ENCODE measurements at regions not wholly inside any gene's neighbourhood (a gene's known extent, or its start where the extent isn't known, plus 50 kb on each side); places are given as distances from the start of the nearest gene placed in this dataset.

GRCh38 chr6:156009656-156010055, 554.0 kb upstream of the NOX3 start:
- no peaks in the 10 kb centered on the region for H3K36me3 ChIP-seq
- intact Hi-C loops (cut with DNase I) = no loop called here
- no peak overlapping the region for H3K27ac ChIP-seq
- H3K9me3 ChIP-seq = no peaks in the 10 kb centered on the region
- no peak for DNase-seq
- peaks cover 0 to 15% (median 12%) of the 10 kb centered on the region in 4 donors for H3K4me1 ChIP-seq
- no peaks in the 10 kb centered on the region for H3K27me3 ChIP-seq
- TF ChIP-seq CTCF (IDR thresholded peaks at IDR 0.05) = no peak
- TF ChIP-seq POLR2AphosphoS5 (IDR thresholded peaks at IDR 0.05) = no peak
- TF ChIP-seq POLR2A (IDR thresholded peaks at IDR 0.05) = no peak
- TF ChIP-seq EP300 (IDR thresholded peaks at IDR 0.05) = no peak
- 89 to 93% methylated on average over 1 of the region's 1 CpG for WGBS, 2 donors
- no peak overlapping the region for H3K4me3 ChIP-seq

- intact Hi-C loops (cut with DNase I) = no loop called here
- Histone ChIP-seq H3K36me3 (no peaks in the 10 kb centered on the region), H3K27me3 (no peaks in the 10 kb centered on the region), H3K4me1 (no peaks in the 10 kb centered on the region), H3K9me3 (no peaks in the 10 kb centered on the region), H3K27ac (no peak overlapping the region), H3K4me3 (no peak overlapping the region)
- TF ChIP-seq CTCF (IDR thresholded peaks at IDR 0.05) (no peak), EP300 (IDR thresholded peaks at IDR 0.05) (no peak), POLR2A (IDR thresholded peaks at IDR 0.05) (no peak), POLR2AphosphoS5 (IDR thresholded peaks at IDR 0.05) (no peak)
- DNase-seq = no peak
- WGBS, 2 donors = 86 to 89% methylated on average over 2 of the region's 2 CpGs
Measured at GRCh38 chr6:156004796-156005195, 549.2 kb upstream of the NOX3 start.

GRCh38 chr6:155996151-155996550, 540.5 kb upstream of the NOX3 start:
- intact Hi-C loops (cut with DNase I) = no loop called here

GRCh38 chr6:155995281-155995680, 539.6 kb upstream of the NOX3 start:
- H3K9me3 ChIP-seq = no peaks in the 10 kb centered on the region
- no peaks in the 10 kb centered on the region for H3K4me1 ChIP-seq
- H3K27me3 ChIP-seq = no peaks in the 10 kb centered on the region
- 83 to 92% methylated on average over 4 of the region's 4 CpGs for WGBS, 2 donors
- no peak for TF ChIP-seq POLR2A (IDR thresholded peaks at IDR 0.05)
- TF ChIP-seq POLR2AphosphoS5 (IDR thresholded peaks at IDR 0.05) = no peak
- no peak for TF ChIP-seq EP300 (IDR thresholded peaks at IDR 0.05)
- TF ChIP-seq CTCF (IDR thresholded peaks at IDR 0.05) = no peak
- no peaks in the 10 kb centered on the region for H3K36me3 ChIP-seq
- no peak overlapping the region for H3K4me3 ChIP-seq
- no peak for DNase-seq
- no peak overlapping the region for H3K27ac ChIP-seq
- intact Hi-C loops (cut with DNase I) = no loop called here

More at GRCh38 chr6:155996151-155996550, 540.5 kb upstream of the NOX3 start:
- Histone ChIP-seq H3K36me3 (no peaks in the 10 kb centered on the region), H3K27ac (no peak overlapping the region), H3K9me3 (no peaks in the 10 kb centered on the region), H3K27me3 (no peaks in the 10 kb centered on the region), H3K4me3 (no peak overlapping the region), H3K4me1 (no peaks in the 10 kb centered on the region)
- WGBS, 2 donors = 86 to 89% methylated on average over 1 of the region's 1 CpG
- DNase-seq = no peak
- TF ChIP-seq POLR2A (IDR thresholded peaks at IDR 0.05) (no peak), CTCF (IDR thresholded peaks at IDR 0.05) (no peak), EP300 (IDR thresholded peaks at IDR 0.05) (no peak), POLR2AphosphoS5 (IDR thresholded peaks at IDR 0.05) (no peak)

- intact Hi-C loops (cut with DNase I) = no loop called here
- Histone ChIP-seq H3K9me3 (no peaks in the 10 kb centered on the region), H3K27ac (no peak overlapping the region), H3K36me3 (no peaks in the 10 kb centered on the region), H3K4me3 (no peak overlapping the region), H3K27me3 (no peaks in the 10 kb centered on the region), H3K4me1 (no peaks in the 10 kb centered on the region)
- DNase-seq = no peak
- TF ChIP-seq POLR2AphosphoS5 (IDR thresholded peaks at IDR 0.05) (no peak), POLR2A (IDR thresholded peaks at IDR 0.05) (no peak)
- 91 to 92% methylated on average over 7 of the region's 7 CpGs for WGBS, 2 donors
Measured at GRCh38 chr6:155994086-155994485, 538.4 kb upstream of the NOX3 start.

Measured in sigmoid colon (tissue), 6 donors.